Small intestine (tissue), 7 donors: ENCODE measurements at regions not wholly inside any gene's neighbourhood (a gene's known extent, or its start where the extent isn't known, plus 50 kb on each side); places are given as distances from the start of the nearest gene placed in this dataset.

Experiments used
- DNase-seq, 2 donors: peaks; one replicate each; pipeline versions ENCODE4 v3.0.0 to v3.0.0-alpha.2; 2013
- FAIRE-seq: peaks from 2 replicates; lab custom pipeline; 2012; peaks lifted over from hg19 to GRCh38; lab: Jason Lieb, UNC
- H3K27ac ChIP-seq, 3 donors: one replicate each; pipeline ENCODE4 v1.5.1; 2013; ENCODE audit warnings: low read length in 2 of 3, mild to moderate bottlenecking in 2 of 3, control low read depth in 1 of 3, inconsistent platforms in 1 of 3, low read depth in 1 of 3, moderate library complexity in 1 of 3
- H3K27me3 ChIP-seq, 3 donors: one replicate each; pipeline ENCODE4 v1.6.1; 2013; ENCODE audit warnings: low read length in 3 of 3, inconsistent platforms in 1 of 3; ENCODE audit not compliant: control insufficient read depth in 3 of 3, insufficient read depth in 3 of 3
- H3K36me3 ChIP-seq, 3 donors: one replicate each; pipeline ENCODE4 v1.6.1; 2013; ENCODE audit warnings: low read length in 3 of 3, inconsistent platforms in 1 of 3, low read depth in 1 of 3, mild to moderate bottlenecking in 1 of 3, moderate library complexity in 1 of 3; ENCODE audit not compliant: control insufficient read depth in 3 of 3, insufficient read depth in 2 of 3
- H3K4me1 ChIP-seq, 3 donors: one replicate each; pipeline ENCODE4 v1.6.1; 2013; ENCODE audit warnings: low read length in 2 of 3, inconsistent platforms in 1 of 3, low read depth in 1 of 3, mild to moderate bottlenecking in 1 of 3, moderate library complexity in 1 of 3; ENCODE audit not compliant: control insufficient read depth in 3 of 3, insufficient read depth in 2 of 3
- H3K4me3 ChIP-seq, 3 donors: one replicate each; pipeline ENCODE4 v1.5.1; 2013; ENCODE audit warnings: low read length in 3 of 3, control low read depth in 1 of 3, inconsistent platforms in 1 of 3, low read depth in 1 of 3, mild to moderate bottlenecking in 1 of 3, moderate library complexity in 1 of 3
- H3K9me3 ChIP-seq, 2 donors: one replicate each; pipeline ENCODE4 v1.6.1; 2013; ENCODE audit warnings: low read depth in 1 of 2, low read length in 1 of 2; ENCODE audit not compliant: control insufficient read depth in 2 of 2, insufficient read depth in 1 of 2
- WGBS, 3 donors: extraction: QIAGEN DNeasy Blood & Tissue Kit; methylation state at CpG; one replicate each; pipeline ENCODE4 v1.1.7; 2013; 5-methylcytosine and 5-hydroxymethylcytosine counted together
- donor health status: healthy with polysubstance abuse.
- donor health status: control.
- donor health status: control.
- donor health status: Bipolar disorder and iron deficiency.
- donor health status: healthy.

DNA sequence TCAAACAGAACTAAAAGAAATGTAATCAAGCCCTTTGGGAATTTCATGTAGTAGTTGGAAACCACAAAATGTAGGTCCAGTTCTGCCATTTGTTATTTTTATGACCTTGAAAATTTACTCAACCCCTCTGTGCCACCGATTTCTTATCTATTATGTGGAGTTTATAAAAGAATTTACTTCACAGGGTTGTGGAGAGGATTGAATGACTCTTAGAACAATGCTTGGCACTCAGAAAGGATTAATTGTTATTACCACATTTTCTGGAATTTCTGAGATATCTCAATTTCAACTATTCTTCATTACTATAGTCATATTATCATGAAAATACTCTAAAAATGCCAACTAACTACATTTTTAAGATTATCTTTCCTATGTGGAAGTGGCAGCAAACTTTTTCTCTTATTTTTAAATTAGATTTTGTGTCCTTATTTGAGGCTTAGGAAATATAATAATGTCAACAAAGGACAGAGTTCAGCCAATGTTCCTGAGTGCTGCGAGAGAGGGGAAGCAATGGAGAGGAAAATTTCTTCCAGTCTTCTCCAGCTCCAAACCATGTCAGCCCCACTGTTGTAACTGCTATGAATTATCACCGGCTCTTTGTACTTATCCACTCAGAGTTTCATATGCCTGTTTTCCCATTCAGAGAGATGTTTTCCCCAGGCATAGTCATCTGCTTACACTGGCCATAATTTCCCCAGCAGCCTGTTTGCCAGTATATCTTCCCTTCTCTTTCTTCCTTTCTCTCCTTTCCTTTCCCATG, 525.6 kb downstream of the SPATA31D1 start:
- WGBS, 3 donors: 49 to 66% (median 56%) methylated on average over 3 of the region's 3 CpGs
- H3K4me1 ChIP-seq: no peaks in the 10 kb centered on the region
- no peak overlapping the region for H3K27ac ChIP-seq
- H3K36me3 ChIP-seq: no peaks in the 10 kb centered on the region
- no peak for FAIRE-seq
- H3K9me3 ChIP-seq: no peaks in the 10 kb centered on the region
- DNase-seq: no peak
- H3K27me3 ChIP-seq: no peaks in the 10 kb centered on the region
- no peak overlapping the region for H3K4me3 ChIP-seq

DNA sequence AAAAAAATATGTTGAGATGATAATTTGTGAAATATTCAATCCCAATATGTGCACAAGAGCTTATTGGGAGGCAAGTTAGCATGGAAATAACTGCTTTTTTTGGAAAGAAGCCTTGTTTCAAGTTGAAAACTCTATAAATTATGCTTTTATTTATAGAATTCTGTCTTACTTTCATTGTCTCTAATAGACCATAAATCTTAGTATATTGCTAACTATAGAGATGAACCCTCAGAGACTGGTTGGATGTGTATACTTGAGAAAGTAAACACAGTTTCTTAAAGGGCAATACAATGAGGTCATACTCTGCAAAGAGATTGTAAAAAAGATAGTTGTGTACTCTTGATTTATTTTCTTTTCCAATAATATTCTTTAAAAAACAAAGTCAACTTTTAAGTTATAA, 530.3 kb downstream of the SPATA31D1 start:
- H3K27ac ChIP-seq: no peak overlapping the region
- no peaks in the 10 kb centered on the region for H3K27me3 ChIP-seq
- no peaks in the 10 kb centered on the region for H3K9me3 ChIP-seq
- FAIRE-seq (no peak), DNase-seq (no peak)
- H3K36me3 ChIP-seq: no peaks in the 10 kb centered on the region
- H3K4me1 ChIP-seq: no peaks in the 10 kb centered on the region
- no peak overlapping the region for H3K4me3 ChIP-seq

DNA sequence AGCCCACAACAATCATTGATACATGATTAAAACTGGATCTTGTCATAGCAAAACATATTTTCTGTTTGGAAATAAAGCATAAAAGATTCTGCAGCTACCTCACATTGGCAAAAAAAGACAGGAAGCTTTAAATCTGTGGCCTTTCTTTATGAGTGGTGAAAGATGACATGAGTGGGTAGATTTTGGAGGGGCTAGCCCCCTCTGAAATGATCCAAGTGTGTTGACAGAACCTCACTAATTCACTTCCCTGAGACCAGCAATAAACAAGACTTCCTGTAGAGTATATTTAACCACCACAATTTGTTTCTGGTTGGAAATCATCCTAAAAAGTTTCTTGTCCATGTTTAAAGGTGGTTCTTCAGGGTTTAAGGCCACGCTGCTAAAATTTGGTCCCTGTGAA, 530.8 kb downstream of the SPATA31D1 start:
- H3K27ac ChIP-seq: no peak overlapping the region
- DNase-seq: no peak
- no peaks in the 10 kb centered on the region for H3K4me1 ChIP-seq
- H3K36me3 ChIP-seq: no peaks in the 10 kb centered on the region
- no peak overlapping the region for H3K4me3 ChIP-seq
- WGBS, 3 donors: 66 to 79% (median 71%) methylated on average over 1 of the region's 1 CpG
- H3K27me3 ChIP-seq: no peaks in the 10 kb centered on the region
- no peaks in the 10 kb centered on the region for H3K9me3 ChIP-seq
- no peak for FAIRE-seq

DNA sequence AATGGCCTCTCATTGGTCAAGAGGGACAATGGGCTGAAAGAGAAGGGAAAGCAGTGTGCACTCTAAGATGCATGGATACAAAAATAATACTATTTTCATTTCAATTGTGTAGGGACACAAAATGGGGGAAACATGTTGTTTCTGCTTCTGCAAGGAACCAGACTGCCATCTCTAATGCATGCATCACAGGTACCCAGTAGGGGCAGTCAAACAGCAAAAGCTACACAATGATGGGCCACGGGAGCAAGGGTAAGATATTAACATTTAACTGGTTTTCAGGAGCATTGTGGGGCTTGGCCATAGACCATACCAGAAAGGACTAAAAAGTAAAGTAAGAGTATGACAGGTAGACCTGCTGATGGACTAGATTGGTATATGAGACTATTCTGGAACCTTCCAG, 535.8 kb downstream of the SPATA31D1 start:
- Histone ChIP-seq H3K27me3 (no peaks in the 10 kb centered on the region), H3K4me1 (no peaks in the 10 kb centered on the region), H3K36me3 (no peaks in the 10 kb centered on the region), H3K4me3 (no peak overlapping the region), H3K27ac (no peak overlapping the region), H3K9me3 (peaks cover 0 to 4% of the 10 kb centered on the region in 2 donors)
- DNase-seq: no peak
- FAIRE-seq: no peak
- WGBS, 3 donors: 86 to 88% (median 86%) methylated on average over 1 of the region's 1 CpG

DNA sequence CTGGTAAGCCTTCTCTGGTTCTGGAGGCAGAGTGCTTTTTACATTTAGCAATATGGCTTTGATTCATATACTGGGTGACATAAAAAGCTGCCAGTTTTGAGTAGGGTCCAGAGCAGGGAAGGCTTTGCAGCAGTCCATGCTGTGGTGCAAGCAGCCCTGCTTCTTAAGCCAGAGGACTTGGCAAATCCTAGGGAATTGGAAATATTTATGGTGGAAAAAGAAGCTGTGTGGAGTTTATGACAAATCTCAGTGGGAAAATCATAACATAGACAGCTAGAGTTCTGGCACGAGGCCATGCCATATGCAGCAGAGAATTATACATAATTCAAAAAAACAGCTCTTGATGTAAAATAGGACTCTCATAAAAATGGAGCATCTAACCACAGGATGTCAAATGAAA, 536.4 kb downstream of the RASEF start:
- no peak overlapping the region for H3K4me3 ChIP-seq
- H3K9me3 ChIP-seq: peaks cover 0 to 4% of the 10 kb centered on the region in 2 donors
- no peaks in the 10 kb centered on the region for H3K36me3 ChIP-seq
- 67 to 80% (median 72%) methylated on average over 1 of the region's 1 CpG for WGBS, 3 donors
- H3K4me1 ChIP-seq: no peaks in the 10 kb centered on the region
- DNase-seq (no peak), FAIRE-seq (no peak)
- H3K27me3 ChIP-seq: no peaks in the 10 kb centered on the region
- H3K27ac ChIP-seq: no peak overlapping the region

DNA sequence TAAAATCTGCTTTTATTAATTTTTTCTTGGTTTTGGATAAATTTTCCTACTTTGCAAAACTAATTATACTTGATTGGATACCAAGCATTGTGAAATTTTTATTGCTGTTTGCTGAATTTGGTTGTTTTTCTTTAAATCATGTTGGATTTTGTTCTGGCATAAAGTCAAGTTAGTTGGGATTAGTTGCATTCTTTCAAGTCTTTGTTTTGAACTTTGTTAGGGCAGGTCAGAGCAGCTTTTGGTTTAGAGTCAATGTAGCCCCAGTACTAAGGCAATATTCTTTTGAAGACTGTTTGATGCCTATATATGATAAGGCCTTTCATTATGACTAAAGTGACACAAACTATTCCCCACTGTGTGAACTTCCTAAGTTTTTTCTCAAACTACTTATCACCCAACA, 531.1 kb downstream of the RASEF start:
- Histone ChIP-seq H3K4me1 (no peaks in the 10 kb centered on the region), H3K36me3 (no peaks in the 10 kb centered on the region), H3K27ac (no peak overlapping the region), H3K27me3 (no peaks in the 10 kb centered on the region), H3K4me3 (no peak overlapping the region), H3K9me3 (peaks cover 0 to 4% of the 10 kb centered on the region in 2 donors)
- DNase-seq (no peak), FAIRE-seq (no peak)

DNA sequence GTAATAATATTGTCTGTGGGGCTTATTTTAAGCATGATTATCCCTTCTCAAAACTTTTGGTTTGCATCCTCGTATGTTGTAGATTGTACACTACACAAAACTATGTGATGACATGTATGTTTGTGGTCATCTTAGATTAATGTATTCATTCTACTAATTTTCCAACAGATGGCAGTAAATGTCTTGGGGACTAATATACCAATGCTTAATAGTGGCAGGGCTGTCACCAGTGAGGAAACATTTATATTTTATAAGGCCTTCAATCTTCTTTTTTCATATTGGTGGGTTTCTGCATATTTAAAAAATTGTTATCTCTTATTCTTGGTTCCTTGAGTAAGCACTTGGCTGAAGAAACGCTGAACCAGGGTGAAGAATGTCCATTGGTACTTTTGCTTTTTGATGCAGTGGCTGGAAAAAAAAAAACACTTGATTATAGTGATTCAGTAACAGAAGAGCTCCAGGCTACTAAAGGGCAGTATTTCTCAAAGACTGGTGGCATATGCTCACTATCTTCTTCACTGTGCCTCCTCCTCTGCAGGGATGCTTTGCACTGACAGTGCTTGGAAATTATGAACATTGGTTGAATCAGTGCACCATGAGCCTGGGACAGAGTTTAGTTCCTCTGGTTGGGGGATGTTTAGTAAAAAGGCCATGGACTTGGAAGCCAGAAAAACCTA, 530.3 kb downstream of the RASEF start:
- Histone ChIP-seq H3K36me3 (no peaks in the 10 kb centered on the region), H3K4me1 (no peaks in the 10 kb centered on the region), H3K27me3 (no peaks in the 10 kb centered on the region), H3K27ac (no peak overlapping the region), H3K4me3 (no peak overlapping the region), H3K9me3 (no peaks in the 10 kb centered on the region)
- DNase-seq: peak; percentile 8 to 24
- WGBS, 3 donors: 16 to 20% (median 19%) methylated on average over 2 of the region's 2 CpGs
- FAIRE-seq: no peak

DNA sequence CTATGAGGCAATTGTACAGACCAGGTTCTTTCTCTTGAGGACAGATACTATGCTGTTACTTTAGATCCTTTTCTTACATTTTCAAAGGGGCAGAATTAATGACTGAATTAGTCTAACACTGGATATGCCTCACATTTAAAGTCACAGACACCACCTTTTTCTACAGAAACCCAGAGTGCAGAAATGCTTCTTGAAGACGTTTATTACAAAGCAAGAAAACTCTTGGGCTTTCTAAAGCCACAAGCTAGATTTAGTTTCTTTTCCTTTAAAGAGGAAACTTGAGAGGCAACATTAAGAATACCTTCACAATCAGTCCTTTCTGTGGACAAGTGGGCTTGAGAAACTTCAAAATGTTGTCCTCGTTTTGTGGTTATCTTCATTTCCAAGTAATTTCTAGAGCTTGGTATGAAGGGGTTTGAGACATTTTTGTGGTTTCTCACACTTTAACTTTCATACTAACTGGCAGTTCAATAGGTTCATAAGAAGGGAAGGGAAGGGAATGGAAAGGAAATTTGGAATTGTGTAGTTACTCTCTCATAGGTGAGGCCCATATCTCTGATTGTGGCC, 527.4 kb downstream of the RASEF start:
- 50 to 62% (median 55%) methylated on average over 2 of the region's 2 CpGs for WGBS, 3 donors
- Histone ChIP-seq H3K4me1 (no peaks in the 10 kb centered on the region), H3K9me3 (no peaks in the 10 kb centered on the region), H3K27me3 (no peaks in the 10 kb centered on the region), H3K4me3 (no peak overlapping the region), H3K27ac (no peak overlapping the region), H3K36me3 (no peaks in the 10 kb centered on the region)
- DNase-seq (no peak), FAIRE-seq (no peak)
